ENCODE measurements at regions not wholly inside any gene's neighbourhood (a gene's known extent, or its start where the extent isn't known, plus 50 kb on each side); places are given as distances from the start of the nearest gene placed in this dataset.

DNA sequence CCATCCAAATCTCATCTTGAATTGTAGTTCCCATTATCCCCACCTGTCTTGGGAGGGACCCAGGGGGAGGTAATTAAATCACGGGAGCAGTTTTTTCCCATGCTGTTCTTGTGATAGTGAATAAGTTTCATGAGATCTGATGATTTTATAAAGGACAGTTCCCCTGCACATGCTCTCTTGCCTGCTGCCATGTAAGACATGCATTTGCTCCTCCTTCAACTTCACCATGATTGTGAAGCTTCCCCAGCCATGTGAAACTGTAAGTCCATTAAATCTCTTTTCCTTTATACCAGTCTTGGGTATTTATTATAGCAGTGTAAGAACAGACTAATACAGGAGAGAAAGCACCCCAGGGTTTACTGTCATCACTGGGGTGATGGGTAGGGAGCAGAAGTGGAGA lies 220.4 kb upstream of the NUDT4 start:
- TF ChIP-seq, protein P1, sequence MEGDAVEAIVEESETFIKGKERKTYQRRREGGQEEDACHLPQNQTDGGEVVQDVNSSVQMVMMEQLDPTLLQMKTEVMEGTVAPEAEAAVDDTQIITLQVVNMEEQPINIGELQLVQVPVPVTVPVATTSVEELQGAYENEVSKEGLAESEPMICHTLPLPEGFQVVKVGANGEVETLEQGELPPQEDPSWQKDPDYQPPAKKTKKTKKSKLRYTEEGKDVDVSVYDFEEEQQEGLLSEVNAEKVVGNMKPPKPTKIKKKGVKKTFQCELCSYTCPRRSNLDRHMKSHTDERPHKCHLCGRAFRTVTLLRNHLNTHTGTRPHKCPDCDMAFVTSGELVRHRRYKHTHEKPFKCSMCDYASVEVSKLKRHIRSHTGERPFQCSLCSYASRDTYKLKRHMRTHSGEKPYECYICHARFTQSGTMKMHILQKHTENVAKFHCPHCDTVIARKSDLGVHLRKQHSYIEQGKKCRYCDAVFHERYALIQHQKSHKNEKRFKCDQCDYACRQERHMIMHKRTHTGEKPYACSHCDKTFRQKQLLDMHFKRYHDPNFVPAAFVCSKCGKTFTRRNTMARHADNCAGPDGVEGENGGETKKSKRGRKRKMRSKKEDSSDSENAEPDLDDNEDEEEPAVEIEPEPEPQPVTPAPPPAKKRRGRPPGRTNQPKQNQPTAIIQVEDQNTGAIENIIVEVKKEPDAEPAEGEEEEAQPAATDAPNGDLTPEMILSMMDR (IDR thresholded peaks at IDR 0.05) = no peak
- TF ChIP-seq POLR2A (IDR thresholded peaks at IDR 0.05) = no peak

Measured in Peyer's patch (tissue), 4 donors.